OCI-LY1 (cell line): ENCODE measurements at regions not wholly inside any gene's neighbourhood (a gene's known extent, or its start where the extent isn't known, plus 50 kb on each side); places are given as distances from the start of the nearest gene placed in this dataset.

Experiments
- H2AFZ ChIP-seq: fragments of 200-600 bp; sonication (generic), shearing (Covaris generic); 2 replicates; pipeline ENCODE4 v1.6.0; 2014; ENCODE audit warnings: antibody characterized with exemption, mild to moderate bottlenecking, low read length
- H3F3A ChIP-seq: fragments of 200-600 bp; sonication (generic), shearing (Covaris generic); 2 replicates; pipeline ENCODE4 v1.6.0; 2014; ENCODE audit warnings: mild to moderate bottlenecking, antibody characterized with exemption, low read length, moderate library complexity; ENCODE audit not compliant: insufficient read depth
- H3K27ac ChIP-seq: fragments of 200-600 bp; sonication (generic); 2 replicates; pipeline ENCODE4 v1.5.1; 2014; ENCODE audit warnings: low read length, mixed run types, mild to moderate bottlenecking, low read depth; ENCODE audit not compliant: poor library complexity, severe bottlenecking
- H3K27me3 ChIP-seq: fragments of 200-600 bp; sonication (generic); 2 replicates; pipeline ENCODE4 v1.6.0; 2014; ENCODE audit warnings: antibody characterized with exemption, mild to moderate bottlenecking, low read length, moderate library complexity; ENCODE audit not compliant: insufficient read depth
- H3K36me3 ChIP-seq: fragments of 200-600 bp; sonication (generic); 2 replicates; pipeline ENCODE4 v1.6.1; 2014; ENCODE audit warnings: mild to moderate bottlenecking, antibody characterized with exemption, low read length, moderate library complexity, mixed read lengths; ENCODE audit not compliant: insufficient read depth
- H3K4me1 ChIP-seq: fragments of 200-600 bp; sonication (generic); 2 replicates; pipeline ENCODE4 v1.5.1; 2014; ENCODE audit warnings: mild to moderate bottlenecking, low read length, moderate library complexity; ENCODE audit not compliant: insufficient read depth, severe bottlenecking
- H3K4me2 ChIP-seq: fragments of 200-600 bp; sonication (generic), shearing (Covaris generic); 2 replicates; pipeline ENCODE4 v1.6.1; 2014; ENCODE audit warnings: low read length
- H3K4me3 ChIP-seq: fragments of 200-600 bp; sonication (generic); 2 replicates; pipeline ENCODE4 v1.5.1; 2014; ENCODE audit warnings: low read length, low read depth, mild to moderate bottlenecking, mixed read lengths; ENCODE audit not compliant: poor library complexity, severe bottlenecking
- H3K79me2 ChIP-seq: fragments of 200-600 bp; shearing (Covaris generic); 2 replicates; pipeline ENCODE4 v1.6.1; 2016; ENCODE audit warnings: mixed run types, low read length, mixed read lengths; ENCODE audit not compliant: insufficient read depth
- H3K9ac ChIP-seq: fragments of 200-600 bp; sonication (generic), shearing (Covaris generic); 2 replicates; pipeline ENCODE4 v1.6.1; 2014; ENCODE audit warnings: mild to moderate bottlenecking, low read length, mixed read lengths
- H3K9me2 ChIP-seq: fragments of 200-600 bp; sonication (generic), shearing (Covaris generic); 2 replicates; pipeline ENCODE4 v1.6.1; 2014; ENCODE audit warnings: low read depth, mild to moderate bottlenecking, low read length, mixed read lengths
- H3K9me3 ChIP-seq: fragments of 200-600 bp; shearing (Covaris generic); 2 replicates; pipeline ENCODE4 v1.6.1; 2014; ENCODE audit warnings: low read length, mixed read lengths
- H4K20me1 ChIP-seq: fragments of 200-600 bp; sonication (generic), shearing (Covaris generic); 2 replicates; pipeline ENCODE4 v1.6.0; 2016; ENCODE audit warnings: mild to moderate bottlenecking, low read length; ENCODE audit not compliant: insufficient read depth
- CTCF ChIP-seq: fragments of 200-600 bp; sonication (generic), shearing (Covaris generic); IDR thresholded peaks from 2 replicates; pipeline ENCODE4 v1.5.1; 2017; ENCODE audit warnings: mild to moderate bottlenecking, antibody characterized with exemption, low read length, moderate library complexity, mixed read lengths
- EZH2 ChIP-seq: fragments of 200-600 bp; sonication (generic), shearing (Covaris generic); IDR thresholded peaks from 2 replicates; pipeline ENCODE4 v1.8.0; 2017; ENCODE audit warnings: borderline replicate concordance, mixed run types, mild to moderate bottlenecking, antibody characterized with exemption, low read length, moderate library complexity, mixed read lengths

DNA sequence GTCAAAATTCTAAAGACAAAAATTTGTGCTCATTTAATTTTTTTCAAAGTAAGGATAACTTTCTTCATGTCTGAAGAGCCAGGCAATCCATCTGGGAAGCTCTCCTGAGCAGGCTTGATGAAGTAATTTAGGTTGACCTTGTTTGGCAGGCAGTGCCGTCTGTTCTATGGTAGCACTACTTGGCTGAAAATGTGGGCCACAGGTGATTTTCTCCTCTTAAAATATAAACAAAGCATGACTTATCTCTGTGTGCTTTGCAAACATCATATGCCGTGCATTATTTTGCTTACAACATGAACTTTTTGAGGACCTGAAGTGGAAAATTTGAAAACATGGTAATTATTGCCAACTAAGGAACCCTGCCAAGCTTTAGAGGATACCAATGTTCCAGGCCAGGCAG is 143.2 kb downstream of the RAP2B start:
- H3K4me1 ChIP-seq: no peaks in the 10 kb centered on the region
- H4K20me1 ChIP-seq: no peaks in the 10 kb centered on the region
- H3K27ac ChIP-seq: no peak overlapping the region
- no peaks in the 10 kb centered on the region for H3K9me2 ChIP-seq
- no peaks in the 10 kb centered on the region for H3K36me3 ChIP-seq
- H3K27me3 ChIP-seq: no peaks in the 10 kb centered on the region
- no peaks in the 10 kb centered on the region for H3K9me3 ChIP-seq
- H3K4me3 ChIP-seq: no peak overlapping the region
- H3K9ac ChIP-seq: no peak overlapping the region
- no peak overlapping the region for H2AFZ ChIP-seq
- H3F3A ChIP-seq: no peaks in the 10 kb centered on the region
- TF ChIP-seq CTCF (no peak), EZH2 (no peak)
- H3K79me2 ChIP-seq: no peaks in the 10 kb centered on the region
- no peak overlapping the region for H3K4me2 ChIP-seq

- no peaks in the 10 kb centered on the region for H3K27me3 ChIP-seq
- no peak overlapping the region for H2AFZ ChIP-seq
- H3K9me2 ChIP-seq: no peaks in the 10 kb centered on the region
- H3K9ac ChIP-seq: no peak overlapping the region
- H3F3A ChIP-seq: no peaks in the 10 kb centered on the region
- TF ChIP-seq EZH2: no peak
- TF ChIP-seq CTCF: no peak
- no peaks in the 10 kb centered on the region for H4K20me1 ChIP-seq
- H3K36me3 ChIP-seq: no peaks in the 10 kb centered on the region
- no peak overlapping the region for H3K27ac ChIP-seq
- H3K79me2 ChIP-seq: no peaks in the 10 kb centered on the region
- H3K4me2 ChIP-seq: no peak overlapping the region
- no peaks in the 10 kb centered on the region for H3K9me3 ChIP-seq
- H3K4me1 ChIP-seq: no peaks in the 10 kb centered on the region
- no peak overlapping the region for H3K4me3 ChIP-seq
Observed at GRCh38 chr3:153311541-153311940, 149.5 kb downstream of the RAP2B start.

DNA sequence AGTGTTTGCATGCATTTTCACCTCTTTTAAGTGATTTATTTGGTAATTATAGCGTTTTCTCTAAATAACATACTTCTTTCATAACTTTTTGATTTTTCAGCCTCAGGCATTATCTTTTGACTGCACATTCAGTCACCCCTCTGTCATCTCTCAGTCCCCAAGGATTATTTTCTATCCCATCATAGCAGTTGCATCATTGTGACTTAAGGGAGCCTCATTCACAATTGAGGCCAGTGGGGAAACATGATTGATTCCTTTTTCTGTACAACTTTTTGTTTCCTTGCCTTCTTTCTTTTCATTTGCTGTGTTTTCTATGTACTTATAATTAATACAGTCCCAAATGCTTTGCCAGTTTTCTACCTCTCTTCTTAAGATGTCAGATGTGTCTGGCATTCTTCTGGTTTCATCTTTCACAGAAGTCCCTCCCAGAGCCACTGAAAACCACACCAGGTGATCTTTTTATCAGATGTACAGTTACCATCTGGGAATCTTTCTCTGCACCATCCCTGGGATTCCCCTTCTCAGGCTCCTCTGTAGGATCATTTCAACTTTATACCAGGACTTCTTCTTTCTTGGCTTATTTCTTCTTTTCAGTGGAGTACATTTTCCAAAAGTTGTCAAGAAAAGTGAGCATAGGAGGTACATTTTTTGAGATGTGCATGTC is 151.4 kb downstream of the RAP2B start:
- Histone ChIP-seq H2AFZ (no peak overlapping the region), H3K4me2 (no peak overlapping the region), H3K27me3 (no peaks in the 10 kb centered on the region), H3K4me3 (no peak overlapping the region), H3K9me2 (no peaks in the 10 kb centered on the region), H3K4me1 (no peaks in the 10 kb centered on the region), H3K9ac (no peak overlapping the region), H3K36me3 (no peaks in the 10 kb centered on the region), H3K27ac (no peak overlapping the region), H3K9me3 (no peaks in the 10 kb centered on the region), H4K20me1 (no peaks in the 10 kb centered on the region), H3K79me2 (no peaks in the 10 kb centered on the region), H3F3A (no peaks in the 10 kb centered on the region)
- no peak for TF ChIP-seq CTCF
- no peak for TF ChIP-seq EZH2
